ENCODE measurements at regions not wholly inside any gene's neighbourhood (a gene's known extent, or its start where the extent isn't known, plus 50 kb on each side); places are given as distances from the start of the nearest gene placed in this dataset.
"Not testable (repeated sequence)": the region's sequence is repeated elsewhere in the genome, so short reads cannot be mapped to it uniquely, and the experiment has no call there.

- Histone ChIP-seq H3K27ac (no peak overlapping the region), H3K9me3 (no peaks in the 10 kb centered on the region), H3K4me3 (no peak overlapping the region), H3K36me3 (no peaks in the 10 kb centered on the region), H3K4me1 (no peaks in the 10 kb centered on the region), H3K27me3 (no peaks in the 10 kb centered on the region)
- DNase-seq (ENCODE audit: low spot score) = no peak
- TF ChIP-seq, protein P1, sequence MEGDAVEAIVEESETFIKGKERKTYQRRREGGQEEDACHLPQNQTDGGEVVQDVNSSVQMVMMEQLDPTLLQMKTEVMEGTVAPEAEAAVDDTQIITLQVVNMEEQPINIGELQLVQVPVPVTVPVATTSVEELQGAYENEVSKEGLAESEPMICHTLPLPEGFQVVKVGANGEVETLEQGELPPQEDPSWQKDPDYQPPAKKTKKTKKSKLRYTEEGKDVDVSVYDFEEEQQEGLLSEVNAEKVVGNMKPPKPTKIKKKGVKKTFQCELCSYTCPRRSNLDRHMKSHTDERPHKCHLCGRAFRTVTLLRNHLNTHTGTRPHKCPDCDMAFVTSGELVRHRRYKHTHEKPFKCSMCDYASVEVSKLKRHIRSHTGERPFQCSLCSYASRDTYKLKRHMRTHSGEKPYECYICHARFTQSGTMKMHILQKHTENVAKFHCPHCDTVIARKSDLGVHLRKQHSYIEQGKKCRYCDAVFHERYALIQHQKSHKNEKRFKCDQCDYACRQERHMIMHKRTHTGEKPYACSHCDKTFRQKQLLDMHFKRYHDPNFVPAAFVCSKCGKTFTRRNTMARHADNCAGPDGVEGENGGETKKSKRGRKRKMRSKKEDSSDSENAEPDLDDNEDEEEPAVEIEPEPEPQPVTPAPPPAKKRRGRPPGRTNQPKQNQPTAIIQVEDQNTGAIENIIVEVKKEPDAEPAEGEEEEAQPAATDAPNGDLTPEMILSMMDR (IDR thresholded peaks at IDR 0.05) = no peak
These were observed 80.5 kb upstream of the ETV1 start for GRCh38 chr7:14069961-14070360.

GRCh38 chr7:14066783-14067182 lies 77.3 kb upstream of the ETV1 start:
- H3K4me3 ChIP-seq; H3K4me1 ChIP-seq; H3K9me3 ChIP-seq; H3K27ac ChIP-seq; DNase-seq (ENCODE audit: low spot score); H3K27me3 ChIP-seq; H3K36me3 ChIP-seq: not testable (repeated sequence)

- H3K27me3 ChIP-seq = no peaks in the 10 kb centered on the region
- H3K4me3 ChIP-seq = no peak overlapping the region
- TF ChIP-seq, protein P1 (IDR thresholded peaks at IDR 0.05) = no peak
- no peaks in the 10 kb centered on the region for H3K36me3 ChIP-seq
- no peak for DNase-seq (ENCODE audit: low spot score)
- no peak overlapping the region for H3K27ac ChIP-seq
- no peaks in the 10 kb centered on the region for H3K9me3 ChIP-seq
- H3K4me1 ChIP-seq = no peaks in the 10 kb centered on the region
These were observed 75.8 kb upstream of the ETV1 start for GRCh38 chr7:14065286-14065685.

DNA sequence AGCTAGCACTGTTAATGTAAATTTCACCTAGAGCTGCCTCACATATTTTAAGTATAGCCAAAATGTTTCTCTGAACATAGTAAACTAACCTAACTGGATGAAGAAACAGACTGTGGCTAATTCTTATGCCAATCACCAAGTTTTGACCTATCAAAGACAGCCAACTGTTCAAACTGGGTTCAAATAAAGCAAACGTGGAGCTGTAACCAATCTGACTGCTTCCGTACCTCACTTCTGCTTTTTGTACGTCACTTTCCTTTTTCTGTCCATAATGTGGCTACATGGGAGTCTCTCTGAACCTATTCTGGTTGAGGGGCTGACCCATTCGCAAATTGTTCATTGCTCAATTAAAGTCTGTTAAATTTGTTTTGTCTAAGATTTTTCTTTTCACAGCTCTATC lies 66.3 kb upstream of the ETV1 start:
- Histone ChIP-seq H3K36me3 (no peaks in the 10 kb centered on the region), H3K4me1 (no peaks in the 10 kb centered on the region), H3K27me3 (no peaks in the 10 kb centered on the region), H3K4me3 (no peak overlapping the region), H3K27ac (no peak overlapping the region), H3K9me3 (no peaks in the 10 kb centered on the region)
- TF ChIP-seq, protein P1 (IDR thresholded peaks at IDR 0.05) = no peak
- no peak for DNase-seq (ENCODE audit: low spot score)

GRCh38 chr7:14054125-14054524 lies 64.7 kb upstream of the ETV1 start:
- Histone ChIP-seq H3K36me3 (no peaks in the 10 kb centered on the region), H3K4me1 (no peaks in the 10 kb centered on the region), H3K27me3 (no peaks in the 10 kb centered on the region), H3K4me3 (no peak overlapping the region), H3K27ac (no peak overlapping the region), H3K9me3 (no peaks in the 10 kb centered on the region)
- no peak for DNase-seq (ENCODE audit: low spot score)
- TF ChIP-seq, protein P1 (IDR thresholded peaks at IDR 0.05) = no peak

DNA sequence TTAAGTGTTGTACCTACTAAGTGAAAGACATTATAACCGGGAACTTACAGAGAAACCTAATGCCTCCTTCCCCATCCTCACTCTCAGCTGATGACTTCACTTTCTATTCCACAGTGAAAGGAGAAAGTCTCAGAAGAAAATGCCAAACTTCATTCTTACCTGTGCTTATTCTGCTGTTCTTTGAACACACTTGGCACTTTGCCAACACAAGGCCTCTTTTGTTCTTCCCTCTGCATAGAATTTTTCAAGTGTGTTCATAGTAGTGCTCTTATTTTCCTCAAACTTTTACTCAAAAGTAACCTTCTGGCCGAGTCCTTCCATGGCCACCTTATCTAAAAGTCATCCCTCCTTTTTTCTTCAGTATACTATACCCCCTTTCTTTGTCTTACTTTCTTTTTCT lies 59.4 kb upstream of the ETV1 start:
- TF ChIP-seq, protein P1 (IDR thresholded peaks at IDR 0.05) = no peak
- no peaks in the 10 kb centered on the region for H3K9me3 ChIP-seq
- no peak overlapping the region for H3K27ac ChIP-seq
- no peaks in the 10 kb centered on the region for H3K36me3 ChIP-seq
- DNase-seq (ENCODE audit: low spot score) = no peak
- no peaks in the 10 kb centered on the region for H3K4me1 ChIP-seq
- no peak overlapping the region for H3K4me3 ChIP-seq
- no peaks in the 10 kb centered on the region for H3K27me3 ChIP-seq
